G401.6 (cell line): ENCODE measurements at regions not wholly inside any gene's neighbourhood (a gene's known extent, or its start where the extent isn't known, plus 50 kb on each side); places are given as distances from the start of the nearest gene placed in this dataset.
"Not testable (repeated sequence)": the region's sequence is repeated elsewhere in the genome, so short reads cannot be mapped to it uniquely, and the experiment has no call there.

Experiments
- FAIRE-seq: peaks from 2 replicates; lab custom pipeline; 2012; peaks lifted over from hg19 to GRCh38; lab: Jason Lieb, UNC

DNA sequence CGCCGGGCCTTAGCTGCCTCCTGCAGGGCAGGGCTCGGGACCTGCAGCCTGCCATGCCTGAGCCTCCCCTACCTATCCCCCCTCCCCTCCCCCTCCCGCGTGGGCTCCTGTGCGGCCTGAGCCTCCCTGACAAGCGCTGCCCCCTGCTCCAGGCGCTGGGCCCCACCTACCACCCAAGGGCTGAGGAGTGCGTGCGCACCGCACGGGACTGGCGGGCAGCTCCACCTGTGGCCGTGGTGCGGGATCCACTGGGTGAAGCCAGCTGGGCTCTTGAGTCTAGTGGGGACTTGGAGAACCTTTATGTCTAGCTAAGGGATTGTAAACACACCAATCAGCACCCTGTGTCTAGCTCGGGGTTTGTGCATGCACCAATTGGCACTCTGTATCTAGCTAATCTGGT, 554.6 kb upstream of the ACTRT1 start:
- FAIRE-seq = not testable (repeated sequence)

DNA sequence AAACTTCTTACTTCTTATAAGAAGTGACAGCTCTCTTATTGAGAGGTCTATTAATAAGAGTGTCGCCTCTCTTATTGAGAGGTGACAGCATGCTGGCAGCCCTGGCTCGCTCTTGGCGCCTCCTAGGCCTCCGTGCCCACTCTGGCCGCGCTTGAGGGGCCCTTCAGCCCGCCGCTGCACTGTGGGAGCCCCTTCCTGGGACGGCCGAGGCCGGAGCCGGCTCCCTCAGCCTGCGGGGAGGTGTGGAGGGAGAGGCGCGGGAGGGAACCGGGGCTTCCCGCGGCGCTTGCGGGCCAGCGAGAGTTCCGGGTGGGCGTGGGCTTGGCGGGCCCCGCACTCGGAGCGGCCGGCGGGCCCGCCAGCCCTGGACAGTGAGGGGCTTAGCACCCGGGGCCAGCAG, 554.2 kb upstream of the ACTRT1 start:
- not testable (repeated sequence) for FAIRE-seq

DNA sequence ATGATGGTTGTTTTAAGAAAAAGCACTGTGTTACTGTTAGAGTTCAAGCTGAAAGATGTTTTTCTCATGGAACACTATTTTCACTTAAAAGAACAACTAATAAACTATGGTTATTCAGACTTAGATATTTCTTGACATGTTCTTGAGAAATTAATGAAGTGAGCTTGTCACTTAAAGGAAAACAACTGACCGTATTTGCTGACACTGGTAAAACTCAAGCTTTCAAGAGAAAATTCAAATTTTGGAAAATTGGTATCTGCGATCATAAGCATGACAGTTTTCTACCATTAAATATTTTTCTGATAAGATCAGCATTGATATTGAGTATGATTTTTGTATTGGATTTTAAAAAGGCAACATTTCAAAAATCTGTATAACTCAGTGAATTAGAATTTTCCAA, 549.5 kb upstream of the ACTRT1 start:
- no peak for FAIRE-seq

DNA sequence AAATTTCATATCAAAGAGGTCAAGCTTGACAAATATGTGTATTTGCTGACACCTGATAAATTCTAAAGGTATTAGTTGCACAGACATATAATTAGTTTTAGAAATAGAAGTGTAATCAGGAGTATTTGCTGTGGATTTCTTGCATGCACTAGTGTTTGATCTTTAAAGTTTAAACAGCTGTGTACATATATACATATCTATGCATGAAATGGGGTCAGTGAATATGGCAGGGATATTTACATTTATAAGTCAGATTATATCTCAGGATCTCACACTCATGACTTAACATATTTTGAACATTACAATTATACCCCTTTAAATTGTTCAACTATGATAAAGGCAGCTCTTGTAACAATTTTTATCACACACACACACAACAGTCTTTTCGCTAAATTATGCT, 547.4 kb upstream of the ACTRT1 start:
- no peak for FAIRE-seq

DNA sequence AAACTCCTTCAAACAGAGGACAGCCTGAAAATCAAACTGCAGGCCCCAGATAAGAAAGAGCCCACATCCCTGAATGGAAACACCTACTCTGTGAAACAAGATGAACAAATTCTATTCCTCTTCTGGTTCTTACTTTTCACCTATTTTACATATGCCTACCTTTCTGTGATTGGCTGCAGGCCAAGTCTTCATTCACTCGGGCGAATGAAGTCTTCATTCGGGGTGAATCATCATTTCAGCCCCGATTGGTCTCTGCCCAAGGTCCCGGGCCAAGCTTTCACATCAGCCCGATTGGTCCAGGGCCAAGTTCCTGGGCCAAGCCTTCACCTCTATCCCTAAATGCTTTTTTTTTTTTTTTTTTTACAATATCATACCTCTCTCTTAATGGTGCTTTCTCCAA, 529.8 kb upstream of the ACTRT1 start:
- no peak for FAIRE-seq

DNA sequence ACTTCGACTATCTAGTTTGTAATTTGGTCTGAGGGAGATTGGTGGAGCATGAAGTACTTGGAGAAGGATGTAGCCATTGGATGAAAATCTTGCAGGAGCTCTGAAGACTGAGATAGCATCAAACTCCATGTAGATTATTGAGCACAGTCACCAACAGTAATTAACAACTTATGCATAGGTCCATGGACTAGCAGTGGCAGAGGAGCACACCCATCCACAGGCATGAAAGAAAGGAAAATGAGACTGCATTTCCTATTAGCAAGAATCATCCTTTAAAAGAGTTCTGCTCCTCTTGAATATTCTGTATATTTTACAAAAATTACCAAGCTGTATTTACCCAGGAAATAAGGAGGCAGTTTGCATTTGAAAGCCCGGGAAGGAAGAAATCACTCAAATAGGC, 529.4 kb upstream of the ACTRT1 start:
- no peak for FAIRE-seq

DNA sequence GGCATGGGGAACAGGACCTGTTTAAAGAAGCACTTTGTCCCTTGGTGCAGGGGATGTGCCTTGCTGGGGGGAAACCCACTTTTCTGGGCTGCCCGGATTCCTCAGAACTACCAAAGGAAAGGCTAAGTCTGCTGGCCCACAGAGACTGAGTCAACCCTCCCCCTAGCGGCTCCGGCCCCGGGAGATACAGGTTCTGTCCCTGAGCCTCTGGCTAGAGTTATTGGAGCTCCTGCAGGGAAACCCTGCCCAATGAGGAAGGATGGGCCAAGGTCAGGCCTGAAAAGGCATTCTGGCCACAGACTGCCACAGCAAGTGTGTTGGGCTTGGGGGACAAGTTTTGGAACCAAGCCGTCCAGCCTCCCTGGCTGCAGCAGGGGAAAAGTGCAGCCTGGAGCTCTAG, 490.9 kb upstream of the ACTRT1 start:
- no peak for FAIRE-seq

DNA sequence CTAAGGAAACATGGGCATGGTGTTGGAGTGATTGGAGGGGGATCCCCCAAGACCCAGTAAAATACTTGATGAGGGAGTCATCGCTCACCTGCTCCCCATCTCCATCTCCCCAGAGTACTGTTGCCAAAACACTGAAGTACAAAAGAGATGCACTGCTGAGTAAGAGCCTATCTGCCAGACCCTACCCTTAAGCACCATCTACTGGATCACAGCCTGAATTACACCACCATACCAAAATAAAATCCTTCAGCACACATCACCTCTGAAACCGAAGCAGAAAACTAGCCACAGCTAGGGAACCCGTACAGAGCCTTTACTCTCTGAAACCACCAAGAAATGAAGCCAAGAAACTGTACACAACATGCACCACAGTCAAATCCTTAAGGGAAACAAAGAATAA, 466.3 kb upstream of the ACTRT1 start:
- FAIRE-seq = no peak

DNA sequence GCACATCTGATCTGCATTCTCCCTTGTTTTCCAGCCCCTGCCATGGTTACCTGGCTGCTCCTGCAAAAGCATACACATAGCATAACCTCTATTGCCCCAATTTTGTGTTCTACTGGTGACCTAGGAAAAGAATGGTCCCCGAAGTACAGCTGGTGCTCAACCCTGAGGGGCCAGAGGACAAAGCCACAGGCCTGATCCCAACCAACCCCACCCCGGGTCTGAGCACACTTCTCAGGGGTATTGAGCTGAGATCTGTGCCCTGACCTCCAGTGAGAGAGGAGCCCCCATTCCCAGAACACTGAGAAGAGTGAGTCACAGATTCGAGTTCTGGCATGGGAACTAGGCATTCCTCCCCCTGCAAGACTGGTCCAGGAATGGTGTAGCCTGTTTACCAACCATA, 465.5 kb upstream of the ACTRT1 start:
- no peak for FAIRE-seq

DNA sequence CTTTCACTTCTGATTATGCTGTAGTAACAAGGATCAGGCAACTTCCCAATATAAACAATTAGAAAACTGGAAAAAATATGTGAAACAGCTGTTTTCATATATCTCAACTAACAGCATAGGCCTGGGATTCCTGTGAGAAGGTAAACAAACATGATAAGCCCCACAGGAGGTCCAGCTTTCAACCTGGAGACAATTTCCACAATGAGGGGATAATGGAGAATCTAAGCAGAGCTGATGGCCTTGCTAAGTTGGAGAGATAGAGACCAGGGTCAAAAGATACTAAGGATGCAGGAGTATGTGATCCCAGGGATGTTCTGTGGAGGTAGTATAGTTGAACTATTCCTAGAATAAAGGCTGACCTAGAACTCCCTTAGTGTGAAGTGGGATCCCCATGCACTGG, 452.3 kb upstream of the ACTRT1 start:
- FAIRE-seq = no peak

DNA sequence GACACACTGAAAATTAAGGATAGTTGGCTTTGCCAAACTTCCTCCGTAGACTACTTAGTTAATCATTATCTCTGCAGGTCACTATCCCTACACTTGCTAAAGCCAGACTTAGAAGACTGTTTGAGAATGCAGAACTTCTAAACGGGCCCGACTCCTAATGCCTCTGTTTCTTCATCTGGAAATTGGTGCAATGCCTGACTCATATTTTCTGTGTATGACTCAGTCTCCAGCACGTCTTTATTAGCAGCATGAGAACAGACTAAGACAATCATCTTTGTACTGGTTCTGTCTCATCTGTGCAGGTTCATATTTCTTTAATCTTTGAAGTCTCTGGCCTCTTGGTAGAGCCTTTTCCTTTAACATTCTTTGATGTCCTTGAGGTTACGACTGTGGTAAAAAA, 411.9 kb upstream of the ACTRT1 start:
- no peak for FAIRE-seq

DNA sequence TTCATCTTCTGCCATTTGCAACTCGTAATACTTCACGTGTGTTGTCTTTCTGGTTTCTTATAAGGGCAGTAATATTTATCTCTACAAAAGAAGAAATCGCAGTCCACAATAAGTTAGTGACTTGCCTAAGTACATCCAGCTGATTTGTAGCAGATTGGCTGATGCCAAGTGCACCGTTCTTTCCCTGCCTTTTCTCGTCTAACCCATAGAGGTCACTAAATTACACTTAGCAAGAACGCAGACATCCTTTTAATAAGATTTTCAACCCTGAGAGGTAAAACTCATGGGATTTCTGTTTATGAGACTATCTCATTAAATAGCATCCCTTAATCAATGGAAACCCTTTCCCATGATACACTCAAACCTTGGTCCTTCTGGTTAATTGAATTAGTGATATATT, 408.6 kb upstream of the ACTRT1 start:
- FAIRE-seq = no peak

DNA sequence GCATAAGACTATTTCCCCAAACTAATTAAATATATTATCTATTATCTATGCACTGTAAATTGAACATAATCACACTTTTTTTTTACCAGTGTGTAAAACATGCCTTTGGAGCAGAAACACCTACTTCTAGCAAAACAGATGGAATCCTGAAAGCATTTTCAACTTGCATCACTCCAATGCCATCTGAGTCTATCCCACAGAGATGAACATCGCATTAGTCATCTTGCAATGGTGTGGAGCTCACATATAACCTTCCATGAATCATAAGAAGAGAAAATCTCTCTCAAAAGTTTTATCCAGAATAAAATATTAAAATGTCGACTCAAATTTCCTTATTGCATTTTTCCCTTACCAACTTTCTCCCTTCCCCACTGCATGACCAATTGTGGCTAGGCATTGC, 406.7 kb upstream of the ACTRT1 start:
- no peak for FAIRE-seq

DNA sequence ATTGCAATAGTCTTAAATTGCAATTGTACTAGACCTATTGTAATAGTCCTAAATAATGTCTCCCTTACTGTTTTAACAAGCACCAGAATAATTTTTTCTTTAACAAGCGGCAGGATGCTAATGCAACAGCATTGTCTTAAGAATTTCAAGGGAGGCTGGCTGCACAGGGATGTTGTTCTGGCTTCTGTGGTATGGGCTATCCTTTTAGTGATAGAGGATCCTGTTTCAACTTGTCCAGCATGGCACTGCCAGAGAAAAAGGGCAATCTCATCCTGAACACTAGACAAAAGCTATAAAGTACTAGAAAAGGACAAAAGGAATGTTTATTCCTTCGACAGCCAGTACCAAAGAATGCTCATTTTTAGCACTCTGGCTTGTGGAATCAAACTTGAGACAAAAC, 405.5 kb upstream of the ACTRT1 start:
- no peak for FAIRE-seq

DNA sequence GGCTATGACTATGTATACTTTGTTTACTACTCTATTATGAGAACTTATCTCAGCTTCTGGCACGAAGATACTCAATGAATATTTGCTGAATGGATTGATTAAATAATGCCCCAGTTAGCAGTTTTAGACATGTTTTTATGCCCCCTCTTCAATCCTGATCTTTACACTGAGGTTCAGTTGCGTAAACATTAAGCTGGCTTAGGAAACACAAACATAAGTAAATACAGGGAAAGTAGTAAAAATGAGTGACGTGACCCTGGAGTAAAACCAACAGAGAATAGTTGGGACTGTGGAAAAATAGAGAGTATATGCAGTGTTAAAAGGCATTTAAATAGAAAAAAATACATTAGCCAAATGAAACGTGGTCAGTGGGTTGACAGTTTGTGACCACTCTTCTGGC, 387.0 kb upstream of the ACTRT1 start:
- FAIRE-seq = no peak

DNA sequence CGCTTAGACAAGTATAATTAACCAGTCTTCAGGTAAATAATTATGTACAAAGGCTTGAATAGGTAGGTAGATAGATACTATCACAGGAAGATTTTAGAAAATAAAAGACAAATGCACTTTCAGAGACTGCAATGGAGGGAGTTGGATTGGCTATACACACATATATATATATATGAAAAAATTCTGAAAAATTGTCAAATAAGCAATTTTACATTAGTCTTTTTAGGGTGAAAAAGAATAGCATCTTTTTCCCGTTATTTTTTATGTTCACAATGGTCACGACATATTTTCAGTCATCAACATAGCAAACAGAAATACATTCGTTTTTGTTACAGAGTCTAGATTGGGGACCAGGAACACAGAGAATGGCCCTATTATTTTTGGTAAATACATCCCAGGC, 385.9 kb upstream of the ACTRT1 start:
- FAIRE-seq = no peak

DNA sequence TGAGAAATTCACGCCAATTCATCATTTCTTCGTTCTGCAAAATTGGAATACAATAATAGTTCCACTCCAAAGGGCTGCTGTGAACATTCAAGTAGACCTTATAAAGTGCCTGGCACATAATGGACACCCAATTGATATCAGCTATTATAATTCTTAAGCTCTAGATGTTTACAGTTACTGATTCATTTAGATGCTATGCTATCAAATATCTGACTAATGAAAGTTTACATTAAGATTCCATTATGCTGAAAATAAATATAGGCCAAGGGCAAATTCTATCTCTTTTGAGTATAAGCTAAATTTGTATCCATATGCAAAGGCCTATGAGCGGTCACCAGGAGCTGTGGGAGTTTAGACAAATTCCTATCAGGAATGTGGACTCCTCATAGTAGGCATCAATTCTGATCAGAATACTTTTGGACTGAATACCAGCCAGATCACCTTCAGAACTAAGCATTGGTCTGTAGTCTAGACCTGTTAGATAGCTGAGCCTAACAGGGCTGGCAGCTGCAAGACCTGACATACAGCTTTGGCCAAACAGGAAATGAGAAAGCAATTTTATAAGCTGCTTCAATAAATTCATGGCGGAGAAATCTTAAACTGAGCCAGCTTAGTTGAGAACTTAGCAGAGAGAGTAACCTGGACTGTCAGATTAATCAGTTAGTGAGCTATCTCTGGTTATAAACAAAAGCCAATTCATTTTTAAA, 384.3 kb upstream of the ACTRT1 start:
- no peak for FAIRE-seq

DNA sequence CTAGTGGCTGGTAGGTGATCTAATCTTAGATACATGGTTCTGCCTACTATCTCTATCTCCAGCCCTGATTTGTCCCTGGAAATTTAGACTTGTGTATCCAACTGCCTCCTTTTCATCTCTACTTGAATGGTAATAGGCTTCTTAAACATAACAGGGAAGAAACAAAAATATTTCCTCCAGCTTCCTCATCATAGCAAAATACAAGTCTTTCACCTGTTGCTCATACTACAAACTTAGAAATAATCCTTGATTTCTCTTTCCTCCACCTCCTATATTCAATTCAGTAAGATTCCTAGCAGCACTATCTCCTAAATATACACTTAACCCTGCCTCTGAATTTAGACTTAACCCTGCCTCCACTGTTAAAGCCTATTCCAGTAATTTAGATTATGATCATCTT, 373.3 kb upstream of the ACTRT1 start:
- FAIRE-seq = no peak

DNA sequence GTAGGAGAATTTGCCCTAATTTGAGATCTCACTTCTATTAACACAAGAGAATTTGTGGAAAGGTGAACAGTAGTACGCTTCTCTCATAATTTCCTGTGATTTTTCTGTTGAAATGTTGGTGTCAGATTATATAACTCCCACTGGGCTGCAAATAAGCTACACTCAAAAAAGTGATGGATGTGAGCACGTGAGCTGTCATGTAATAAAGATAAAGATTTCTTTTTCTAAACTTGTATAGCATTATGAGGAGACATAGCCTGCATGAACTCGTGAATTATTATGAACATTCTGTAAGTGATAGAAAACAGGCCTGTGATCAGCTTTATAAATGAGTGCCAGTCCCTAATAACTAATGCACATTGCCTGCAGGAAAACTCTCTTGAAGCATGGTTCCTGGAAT, 356.6 kb upstream of the ACTRT1 start:
- no peak for FAIRE-seq

DNA sequence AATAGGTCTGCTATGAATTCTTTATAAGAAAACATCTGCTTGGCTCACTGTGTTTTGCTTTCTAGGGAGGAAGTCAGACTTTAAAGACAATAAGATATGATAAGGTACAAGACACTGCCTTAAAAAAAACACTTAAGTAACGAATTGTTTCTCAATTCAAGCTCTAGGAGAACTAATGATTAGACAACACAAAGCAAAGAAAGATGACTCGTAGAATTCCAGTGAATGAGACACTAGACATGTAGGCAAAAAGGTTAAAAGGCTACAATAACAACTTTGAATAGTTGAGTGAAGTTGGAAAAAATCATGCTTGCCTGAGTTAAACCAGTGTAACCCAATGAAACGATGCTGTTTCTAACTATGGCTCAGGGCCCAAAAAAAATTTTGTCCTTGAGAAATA, 344.4 kb upstream of the ACTRT1 start:
- FAIRE-seq = no peak

DNA sequence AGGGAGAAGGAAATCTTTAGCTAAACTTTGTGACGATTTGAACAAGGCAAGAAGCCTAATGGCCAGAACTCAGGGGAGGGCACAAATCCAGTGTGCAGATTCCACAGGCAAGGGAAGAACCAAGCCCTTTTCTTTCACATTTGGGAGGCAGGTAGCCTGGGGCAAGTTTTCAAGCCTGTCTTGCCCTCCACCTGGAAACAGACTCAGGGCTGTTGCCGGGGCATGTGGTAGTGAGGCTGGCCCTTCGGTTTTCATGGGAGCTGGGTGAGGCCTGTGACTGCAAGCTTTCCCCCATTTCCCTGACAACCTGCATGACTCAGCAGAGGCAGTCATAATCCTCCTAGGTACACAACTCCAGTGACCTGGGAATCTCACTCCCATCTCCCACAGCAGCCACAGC, 331.6 kb upstream of the ACTRT1 start:
- FAIRE-seq = not testable (repeated sequence)

DNA sequence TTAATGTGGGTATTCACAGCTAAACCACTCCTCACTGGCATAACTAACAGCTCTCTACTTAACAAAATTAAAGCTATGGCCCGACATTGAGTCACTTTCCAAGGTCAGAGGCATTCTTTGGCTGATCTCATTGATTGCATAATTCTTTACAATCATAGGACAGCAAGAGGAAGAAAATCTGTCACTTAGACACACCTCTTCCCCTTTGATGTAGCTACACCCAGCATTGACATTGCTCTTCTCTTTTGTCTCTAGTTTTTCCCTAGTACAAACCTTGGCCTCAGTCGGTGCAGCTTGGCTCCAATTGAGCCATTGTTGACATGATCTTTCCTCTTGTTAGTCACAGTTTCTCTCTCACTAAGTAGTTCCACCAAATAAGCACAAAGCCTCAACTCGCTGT, 313.3 kb upstream of the ACTRT1 start:
- no peak for FAIRE-seq

DNA sequence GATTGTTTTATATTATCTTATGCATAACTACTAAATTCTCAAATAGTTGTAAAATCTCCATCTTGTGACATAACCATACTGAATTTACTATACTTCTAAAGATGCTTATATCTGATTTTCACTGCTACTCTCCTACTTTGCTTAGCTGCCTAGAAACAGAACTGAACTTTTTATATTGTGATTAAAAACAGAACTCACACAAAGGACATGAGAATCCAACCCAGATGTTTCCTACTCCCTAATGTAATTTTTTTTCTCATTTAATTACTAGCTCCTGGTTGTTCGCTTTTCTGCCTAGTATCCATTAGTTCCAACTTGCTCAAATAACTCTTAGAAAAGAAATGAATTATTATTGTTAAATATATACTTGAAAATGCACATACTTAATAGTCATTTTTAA, 283.5 kb upstream of the ACTRT1 start:
- FAIRE-seq = no peak

DNA sequence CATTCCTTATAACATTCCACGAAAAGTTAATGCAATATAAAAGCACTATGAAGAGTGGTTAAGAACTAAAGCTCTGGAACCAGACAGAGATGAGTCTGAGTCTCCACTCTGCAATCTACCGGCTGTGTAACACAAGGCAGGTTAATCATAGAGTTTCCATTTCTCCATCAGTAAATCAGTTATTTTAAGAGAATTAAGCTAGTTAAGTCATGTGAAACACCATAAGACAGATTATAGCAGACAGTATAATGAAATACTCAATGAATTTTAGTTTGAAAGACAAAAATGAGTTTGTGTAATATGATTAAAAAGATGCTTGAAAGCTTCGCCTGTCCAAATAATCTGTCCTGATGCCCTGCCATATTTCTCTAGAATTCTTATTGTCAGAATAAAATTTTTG, 282.6 kb upstream of the ACTRT1 start:
- FAIRE-seq = no peak

DNA sequence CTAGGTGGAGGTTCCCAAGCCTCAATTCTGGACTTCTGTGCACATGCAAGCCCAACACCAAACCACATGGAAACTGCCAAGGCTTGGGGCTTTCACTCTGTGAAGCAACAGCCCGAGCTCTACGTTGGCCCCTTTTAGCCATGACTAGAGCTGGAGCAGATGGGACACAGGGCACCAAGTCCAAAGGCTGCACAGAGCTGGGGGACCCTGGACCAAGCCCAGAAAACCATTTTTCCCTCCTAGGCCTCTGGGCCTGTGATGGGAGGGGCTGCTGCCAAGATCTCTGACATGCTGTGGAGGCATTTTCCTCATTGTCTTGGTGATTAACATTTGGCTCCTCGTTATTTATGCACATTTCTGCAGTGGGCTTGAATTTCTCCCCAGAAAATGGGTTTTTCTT, 258.7 kb upstream of the ACTRT1 start:
- FAIRE-seq = no peak
